HG03342 (cell line): ENCODE measurements at regions not wholly inside any gene's neighbourhood (a gene's known extent, or its start where the extent isn't known, plus 50 kb on each side); places are given as distances from the start of the nearest gene placed in this dataset.

Experiments used
- ATAC-seq: cut with Tn5 transposase; IDR thresholded peaks from one replicate; pipeline ENCODE4 v1.9.1; 2021; ENCODE audit warnings: mild to moderate bottlenecking, moderate library complexity; ENCODE audit not compliant: unreplicated experiment

- no peak for ATAC-seq
These were observed 50.8 kb upstream of the NAV2 start for GRCh38 chr11:19661827-19662226.

- peak; percentile 99 for ATAC-seq
These were observed 52.6 kb upstream of the NAV2 start for GRCh38 chr11:19660076-19660475.

GRCh38 chr11:19659529-19659928 lies 53.1 kb upstream of the NAV2 start:
- ATAC-seq, result no peak

DNA sequence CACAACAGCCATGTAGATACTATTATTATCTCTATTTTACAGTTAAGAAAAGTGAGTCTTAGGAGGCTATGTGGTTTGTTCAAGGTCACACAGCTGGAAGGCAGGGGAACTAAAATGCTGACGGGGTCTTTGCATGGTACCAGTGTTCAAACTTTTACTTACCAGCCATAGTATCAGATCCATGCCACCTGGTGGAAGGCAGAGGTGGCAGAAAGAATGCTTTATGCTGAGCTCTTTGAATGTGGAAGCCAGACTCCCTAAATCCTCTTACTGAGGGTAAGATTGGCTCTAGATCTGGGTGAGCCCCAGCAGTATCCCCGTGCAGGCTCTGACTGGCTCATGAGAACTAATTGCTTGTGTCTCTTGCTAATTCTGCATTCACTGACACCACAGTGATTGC lies 54.3 kb upstream of the NAV2 start:
- no peak for ATAC-seq

- no peak for ATAC-seq
These were observed 56.5 kb upstream of the NAV2 start for GRCh38 chr11:19656140-19656541.

- no peak for ATAC-seq
These were observed 59.8 kb upstream of the NAV2 start for GRCh38 chr11:19652623-19653375.

DNA sequence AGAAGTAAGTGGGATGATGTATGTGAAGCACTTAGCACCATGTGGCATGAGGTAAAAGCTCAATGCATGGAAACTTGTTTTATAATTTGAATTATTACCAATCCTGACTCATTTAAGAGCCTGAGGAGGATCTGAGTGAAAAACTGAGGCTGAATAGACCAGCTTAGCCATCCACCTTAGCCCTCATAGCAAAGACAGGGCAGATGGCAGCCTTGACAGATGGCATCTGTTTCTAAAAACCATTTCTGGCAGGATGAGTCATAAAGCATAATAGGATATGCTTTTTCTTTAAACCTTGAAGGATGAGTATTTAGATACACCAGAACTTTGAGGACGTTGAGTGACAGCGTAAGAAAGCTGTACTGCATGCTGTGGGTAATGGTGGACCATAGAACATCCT lies 61.0 kb upstream of the NAV2 start:
- ATAC-seq, result no peak

- no peak for ATAC-seq
These were observed 61.6 kb upstream of the NAV2 start for GRCh38 chr11:19651028-19651427.

DNA sequence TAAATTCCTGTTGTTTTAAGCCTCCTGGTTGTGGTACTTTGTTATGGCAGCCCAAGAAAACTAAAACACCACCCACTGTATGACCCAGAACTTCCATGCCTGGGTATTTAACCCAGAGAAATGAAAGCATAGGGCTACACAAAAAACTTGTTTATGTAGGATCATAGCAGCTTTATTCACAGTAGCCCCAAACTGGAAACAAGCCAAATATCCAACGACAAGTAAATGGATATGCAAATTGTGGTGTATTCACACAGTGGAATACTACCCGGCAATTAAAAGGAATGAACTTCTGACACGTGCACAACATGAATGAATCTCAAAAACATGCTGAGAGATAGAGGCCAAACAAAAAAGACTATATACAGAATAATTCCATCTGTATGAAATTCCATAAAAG lies 62.2 kb upstream of the NAV2 start:
- ATAC-seq, result no peak

DNA sequence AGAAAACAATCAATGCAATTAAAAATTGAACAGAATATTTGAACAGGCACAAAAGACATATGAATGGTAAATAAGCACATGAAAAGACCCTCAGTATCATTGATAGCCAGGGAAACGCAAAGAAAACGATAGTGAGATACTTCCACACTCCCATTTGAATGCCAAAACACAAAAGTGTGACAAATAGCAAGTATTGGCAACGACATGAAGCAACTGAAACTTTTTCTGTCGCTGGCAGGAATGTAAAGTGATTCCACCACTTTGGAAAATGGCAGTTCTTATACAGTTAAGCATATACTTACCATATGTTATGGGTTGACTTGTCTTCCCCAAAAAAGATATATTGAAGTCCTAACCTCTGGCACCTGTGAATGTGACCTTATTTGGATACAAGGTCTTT lies 62.9 kb upstream of the NAV2 start:
- no peak for ATAC-seq

- no peak for ATAC-seq
These were observed 64.3 kb upstream of the NAV2 start for GRCh38 chr11:19648321-19648720.

GRCh38 chr11:19647816-19648215 lies 64.8 kb upstream of the NAV2 start:
- ATAC-seq, result no peak

- ATAC-seq, result no peak
These were observed 65.7 kb upstream of the NAV2 start for GRCh38 chr11:19646921-19647320.

DNA sequence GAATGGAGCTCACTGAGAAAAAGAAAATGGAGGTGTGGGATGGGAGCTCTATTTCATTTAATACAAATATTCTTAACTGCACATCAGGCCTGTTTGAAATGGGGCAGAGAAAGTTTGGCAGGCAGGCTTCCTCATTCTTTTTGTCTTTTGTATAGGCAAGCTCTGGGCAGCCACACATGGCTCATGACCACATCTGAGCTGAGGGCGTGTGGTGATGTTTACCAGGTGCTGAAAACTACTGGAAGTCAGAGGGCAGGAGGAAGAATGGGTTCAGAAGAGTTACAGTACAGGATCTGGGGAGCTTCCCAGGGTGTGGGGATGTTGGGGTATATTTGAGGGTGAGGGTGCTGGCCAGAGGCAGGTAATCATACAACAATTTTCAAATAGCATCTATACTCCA lies 66.3 kb upstream of the NAV2 start:
- ATAC-seq, result no peak

DNA sequence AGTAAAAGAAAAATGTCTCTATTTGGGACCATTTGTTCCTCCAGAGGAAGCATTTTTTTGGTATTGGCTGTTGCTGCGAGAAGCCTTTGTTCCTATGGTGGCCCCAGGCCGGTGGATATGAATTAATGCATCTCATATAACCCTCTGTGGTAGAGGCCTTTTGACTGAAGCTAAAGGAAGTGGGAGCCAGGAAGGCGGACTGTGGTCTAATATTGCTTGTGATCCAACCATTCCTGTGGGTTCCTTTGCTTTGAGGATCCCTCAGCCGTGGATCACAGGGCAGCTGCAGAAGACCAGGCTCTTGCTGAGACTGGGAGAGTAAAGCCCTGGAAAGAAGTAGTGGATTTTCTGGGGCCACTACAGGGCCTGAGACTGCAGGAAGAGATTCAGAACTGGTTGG lies 68.3 kb upstream of the NAV2 start:
- no peak for ATAC-seq

DNA sequence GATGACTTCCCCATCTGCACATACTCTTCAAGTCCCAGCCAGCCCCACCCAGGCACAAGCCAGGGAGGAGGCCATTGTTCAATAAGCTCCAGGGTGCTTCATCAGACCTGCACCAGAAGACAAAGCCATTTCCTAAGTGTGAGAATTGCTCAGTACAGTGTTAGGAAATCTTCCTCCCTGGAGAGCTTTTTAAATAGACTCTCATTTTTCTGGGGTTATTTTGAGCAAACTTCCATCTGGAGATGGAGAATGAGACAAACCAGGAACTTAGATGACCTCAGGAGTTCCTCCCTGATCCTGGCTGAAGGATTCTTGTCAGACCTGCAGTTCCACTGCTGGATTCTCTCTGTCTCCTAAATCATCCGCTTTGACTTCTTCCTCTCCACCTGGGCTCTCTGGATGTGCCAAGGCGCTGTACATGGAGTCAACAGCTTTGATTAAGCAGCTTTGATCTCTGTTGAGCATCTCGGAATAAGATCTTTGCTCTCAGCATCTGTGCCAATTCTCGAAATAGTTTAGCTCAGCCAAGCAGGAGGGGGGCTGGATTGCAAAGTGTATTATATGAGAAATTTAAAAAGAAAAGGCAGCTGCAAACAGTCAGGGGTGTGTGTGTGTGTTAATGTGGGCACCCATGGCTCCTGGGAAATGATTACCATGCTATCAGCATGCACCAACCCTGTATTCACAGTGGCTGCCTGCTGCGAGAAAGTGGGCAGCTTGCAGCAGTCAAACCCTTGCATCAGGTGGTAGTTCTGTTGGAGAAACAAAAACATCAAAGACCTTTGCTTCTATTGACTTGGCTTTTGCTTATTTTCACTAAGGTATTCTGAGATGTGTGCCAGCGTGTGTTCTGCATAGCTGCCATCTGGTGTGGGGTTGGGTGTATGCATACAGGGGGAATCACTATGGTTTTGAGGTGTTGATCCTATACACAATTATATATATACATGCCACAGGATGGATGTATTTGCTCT lies 70.2 kb upstream of the NAV2 start:
- no peak for ATAC-seq

- ATAC-seq, result no peak
These were observed 73.0 kb upstream of the NAV2 start for GRCh38 chr11:19639603-19640105.

DNA sequence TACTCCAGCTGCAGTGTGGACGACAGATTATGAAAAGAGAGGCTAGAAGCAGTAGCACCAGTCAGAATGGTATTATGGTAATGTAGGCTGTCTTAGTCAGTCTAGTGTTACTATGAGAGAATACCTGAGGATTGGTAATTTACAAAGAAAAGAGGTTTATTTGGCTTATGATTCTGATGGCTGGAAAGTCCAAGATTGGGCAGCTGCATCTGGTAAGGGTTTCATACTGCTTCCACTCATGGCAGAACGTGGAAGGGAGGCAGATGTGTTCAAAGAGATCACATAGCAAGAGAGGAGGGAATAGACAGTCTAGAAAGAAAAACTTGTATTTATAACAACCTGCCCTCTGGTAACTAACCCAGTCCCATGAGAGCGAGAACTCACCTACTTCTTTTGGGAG lies 77.3 kb upstream of the NAV2 start:
- no peak for ATAC-seq

DNA sequence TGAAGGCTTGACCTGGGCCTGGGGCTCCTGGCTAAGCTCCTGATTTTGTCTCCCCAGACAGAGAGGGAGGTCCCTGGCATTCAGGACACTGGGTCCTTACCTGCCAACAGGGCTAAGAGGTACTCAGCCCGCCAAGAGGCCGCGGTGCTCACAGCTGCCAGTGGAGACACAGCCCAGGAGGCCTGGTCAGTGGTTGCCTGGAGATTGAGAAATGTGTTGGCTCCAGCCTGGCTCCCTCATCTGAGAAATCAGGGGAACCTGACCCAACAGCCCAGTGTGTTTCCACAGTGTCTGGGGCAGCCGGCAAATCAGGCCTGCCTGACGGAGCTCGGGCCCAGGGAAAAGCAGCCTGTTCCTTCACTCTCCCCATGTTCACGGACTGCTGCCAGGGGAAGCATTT lies 79.4 kb upstream of the NAV2 start:
- no peak for ATAC-seq

DNA sequence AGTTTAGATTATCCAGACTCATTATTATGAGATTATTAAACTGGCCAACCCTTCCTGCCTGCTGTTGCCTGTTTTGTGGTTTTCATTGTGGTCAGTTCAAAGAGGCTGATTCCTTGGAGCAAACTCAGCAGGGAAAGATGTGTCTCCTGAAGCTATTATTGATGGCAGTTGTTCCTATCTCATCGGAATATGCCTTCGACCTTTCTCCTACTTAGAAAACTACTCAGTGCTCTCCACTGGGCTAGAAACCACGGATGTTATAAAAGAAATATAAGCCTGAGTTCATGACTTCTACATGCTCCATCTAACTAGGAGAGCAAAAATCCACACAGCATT lies 80.2 kb upstream of the NAV2 start:
- ATAC-seq, result no peak

GRCh38 chr11:19631712-19632498 lies 80.7 kb upstream of the NAV2 start:
- no peak for ATAC-seq
